IMR-90 (cell line): ENCODE measurements at regions not wholly inside any gene's neighbourhood (a gene's known extent, or its start where the extent isn't known, plus 50 kb on each side); places are given as distances from the start of the nearest gene placed in this dataset.
"Not testable (repeated sequence)": the region's sequence is repeated elsewhere in the genome, so short reads cannot be mapped to it uniquely, and the experiment has no call there.

Experiments used
- CTCF ChIP-seq: conservative IDR thresholded peaks from 2 replicates; pipeline ENCODE4 v1.5.1; 2012; ENCODE audit warnings: mild to moderate bottlenecking, low read depth, low read length, improper control_type of control experiment
- POLR2A ChIP-seq: IDR thresholded peaks from 2 replicates; pipeline ENCODE4 v1.6.1; 2012; ENCODE audit warnings: mild to moderate bottlenecking, low read depth, low read length

- not testable (repeated sequence) for TF ChIP-seq POLR2A, CTCF
Observed at GRCh38 chr11:13797616-13798015, 129.1 kb downstream of the FAR1 start.
